ENCODE measurements at regions not wholly inside any gene's neighbourhood (a gene's known extent, or its start where the extent isn't known, plus 50 kb on each side); places are given as distances from the start of the nearest gene placed in this dataset.
"Not testable (repeated sequence)": the region's sequence is repeated elsewhere in the genome, so short reads cannot be mapped to it uniquely, and the experiment has no call there.

- H3K27me3 ChIP-seq: no peaks in the 10 kb centered on the region
- no peaks in the 10 kb centered on the region for H3K9me2 ChIP-seq (replicated peaks; ENCODE audit: insufficient read depth)
- no peaks in the 10 kb centered on the region for H3K79me2 ChIP-seq
- DNase-seq (ENCODE audit: low spot score): no peak
- H2AFZ ChIP-seq: no peak overlapping the region
- H3K4me2 ChIP-seq: no peak overlapping the region
- TF ChIP-seq, protein P1, sequence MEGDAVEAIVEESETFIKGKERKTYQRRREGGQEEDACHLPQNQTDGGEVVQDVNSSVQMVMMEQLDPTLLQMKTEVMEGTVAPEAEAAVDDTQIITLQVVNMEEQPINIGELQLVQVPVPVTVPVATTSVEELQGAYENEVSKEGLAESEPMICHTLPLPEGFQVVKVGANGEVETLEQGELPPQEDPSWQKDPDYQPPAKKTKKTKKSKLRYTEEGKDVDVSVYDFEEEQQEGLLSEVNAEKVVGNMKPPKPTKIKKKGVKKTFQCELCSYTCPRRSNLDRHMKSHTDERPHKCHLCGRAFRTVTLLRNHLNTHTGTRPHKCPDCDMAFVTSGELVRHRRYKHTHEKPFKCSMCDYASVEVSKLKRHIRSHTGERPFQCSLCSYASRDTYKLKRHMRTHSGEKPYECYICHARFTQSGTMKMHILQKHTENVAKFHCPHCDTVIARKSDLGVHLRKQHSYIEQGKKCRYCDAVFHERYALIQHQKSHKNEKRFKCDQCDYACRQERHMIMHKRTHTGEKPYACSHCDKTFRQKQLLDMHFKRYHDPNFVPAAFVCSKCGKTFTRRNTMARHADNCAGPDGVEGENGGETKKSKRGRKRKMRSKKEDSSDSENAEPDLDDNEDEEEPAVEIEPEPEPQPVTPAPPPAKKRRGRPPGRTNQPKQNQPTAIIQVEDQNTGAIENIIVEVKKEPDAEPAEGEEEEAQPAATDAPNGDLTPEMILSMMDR (IDR thresholded peaks at IDR 0.05; ENCODE audit: poor library complexity): no peak
- TF ChIP-seq EZH2phosphoT487 (IDR thresholded peaks at IDR 0.05; ENCODE audit: low read depth, severe bottlenecking, unreplicated experiment) (no peak), EZH2 (IDR thresholded peaks at IDR 0.05; ENCODE audit: borderline replicate concordance) (no peak)
- H4K20me1 ChIP-seq (ENCODE audit: insufficient read depth, poor library complexity, severe bottlenecking): no peaks in the 10 kb centered on the region
- 74% methylated on average over 1 of the region's 1 CpG for WGBS (ENCODE audit: low lambda C conversion rate, missing lambda C conversion rate)
- H3K36me3 ChIP-seq (replicated peaks; ENCODE audit: insufficient read depth, low read depth): no peaks in the 10 kb centered on the region
- H3K4me3 ChIP-seq: no peak overlapping the region
- no peaks in the 10 kb centered on the region for H3K9me3 ChIP-seq (ENCODE audit: low read depth)
- H3K4me1 ChIP-seq (ENCODE audit: insufficient read depth): no peaks in the 10 kb centered on the region
- H3K27ac ChIP-seq: no peak overlapping the region
Measured at GRCh38 chr12:30548203-30548602, 147.5 kb downstream of the IPO8 start.

DNA sequence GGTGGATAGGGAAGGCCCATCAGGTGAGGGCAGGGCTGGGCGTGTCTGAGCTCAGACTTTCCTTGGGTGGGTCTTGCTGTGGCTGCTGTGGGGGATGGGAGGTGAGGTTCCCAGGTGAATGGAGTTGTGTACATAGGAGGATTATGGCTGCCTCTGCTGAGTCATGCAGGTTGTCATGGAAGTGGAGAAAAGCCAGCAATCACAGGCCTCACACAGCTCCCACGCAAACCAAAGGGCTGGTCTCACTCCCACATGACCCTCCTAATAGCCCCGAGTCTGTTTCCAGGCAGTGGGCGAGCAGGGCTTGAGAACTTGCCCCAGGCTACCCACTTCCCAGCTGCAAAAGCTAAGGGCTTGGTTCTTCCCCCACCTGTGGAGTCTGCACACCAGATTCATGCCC is 149.5 kb downstream of the IPO8 start:
- Histone ChIP-seq H3K79me2 (no peaks in the 10 kb centered on the region), H3K36me3 (replicated peaks; ENCODE audit: insufficient read depth, low read depth) (no peaks in the 10 kb centered on the region), H3K4me3 (no peak overlapping the region), H3K4me2 (no peak overlapping the region), H3K9me3 (ENCODE audit: low read depth) (peaks cover 5% of the 10 kb centered on the region), H3K9me2 (replicated peaks; ENCODE audit: insufficient read depth) (no peaks in the 10 kb centered on the region), H3K4me1 (ENCODE audit: insufficient read depth) (no peaks in the 10 kb centered on the region), H4K20me1 (ENCODE audit: insufficient read depth, poor library complexity, severe bottlenecking) (no peaks in the 10 kb centered on the region), H3K27me3 (no peaks in the 10 kb centered on the region), H3K27ac (no peak overlapping the region), H2AFZ (no peak overlapping the region)
- no peak for TF ChIP-seq EZH2phosphoT487 (IDR thresholded peaks at IDR 0.05; ENCODE audit: low read depth, severe bottlenecking, unreplicated experiment)
- no peak for TF ChIP-seq EZH2 (IDR thresholded peaks at IDR 0.05; ENCODE audit: borderline replicate concordance)
- TF ChIP-seq, protein P1 (IDR thresholded peaks at IDR 0.05; ENCODE audit: poor library complexity): no peak
- no peak for DNase-seq (ENCODE audit: low spot score)
- WGBS (ENCODE audit: low lambda C conversion rate, missing lambda C conversion rate): 93% methylated on average over 4 of the region's 4 CpGs

DNA sequence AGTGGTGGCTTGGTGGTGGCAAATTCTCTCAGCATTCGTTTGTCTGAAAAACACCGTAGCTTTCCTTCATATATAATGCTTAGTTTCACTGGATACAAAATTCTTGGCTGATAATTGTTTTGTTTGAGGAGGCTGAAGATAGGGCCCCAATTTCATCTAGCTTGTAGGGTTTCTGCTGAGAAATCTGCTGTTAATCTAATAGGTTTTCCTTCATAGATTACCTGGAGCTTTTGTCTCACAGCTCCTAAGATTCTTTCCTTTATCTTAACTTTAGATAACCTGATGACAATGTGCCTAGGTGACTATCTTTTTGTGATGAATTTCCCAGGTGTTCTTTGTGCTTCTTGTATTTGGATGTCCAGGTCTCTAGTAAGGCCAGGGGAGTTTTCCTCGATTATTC is 151.0 kb downstream of the IPO8 start:
- not testable (repeated sequence) for H3K4me2 ChIP-seq; H4K20me1 ChIP-seq (ENCODE audit: insufficient read depth, poor library complexity, severe bottlenecking); H3K36me3 ChIP-seq (replicated peaks; ENCODE audit: insufficient read depth, low read depth); DNase-seq (ENCODE audit: low spot score); H3K9me2 ChIP-seq (replicated peaks; ENCODE audit: insufficient read depth); H3K27ac ChIP-seq; H3K9me3 ChIP-seq (ENCODE audit: low read depth); H2AFZ ChIP-seq; H3K4me1 ChIP-seq (ENCODE audit: insufficient read depth); H3K4me3 ChIP-seq; H3K79me2 ChIP-seq; H3K27me3 ChIP-seq
- 89% methylated on average over 3 of the region's 3 CpGs for WGBS (ENCODE audit: low lambda C conversion rate, missing lambda C conversion rate)

DNA sequence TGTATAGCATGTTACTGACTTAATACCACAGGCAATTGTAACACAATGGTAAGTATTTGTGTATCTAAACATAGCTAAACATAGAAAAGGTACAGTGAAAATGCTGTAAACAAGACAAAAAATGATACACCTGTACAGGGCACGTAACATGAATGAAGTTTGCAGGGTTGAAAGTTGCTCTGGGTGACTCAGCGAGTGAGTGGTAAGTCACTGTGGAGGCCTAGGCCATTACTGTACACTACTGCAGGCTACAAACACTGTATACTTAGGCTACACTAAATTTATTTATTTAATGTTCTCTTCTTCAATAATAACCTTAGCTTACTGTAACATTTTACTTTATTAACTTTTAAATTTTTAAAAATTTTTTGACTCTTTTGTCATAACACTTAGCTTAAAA is 158.4 kb downstream of the IPO8 start:
- H2AFZ ChIP-seq: no peak overlapping the region
- no peaks in the 10 kb centered on the region for H3K4me1 ChIP-seq (ENCODE audit: insufficient read depth)
- H3K9me3 ChIP-seq (ENCODE audit: low read depth): peaks cover 6% of the 10 kb centered on the region
- TF ChIP-seq EZH2phosphoT487 (IDR thresholded peaks at IDR 0.05; ENCODE audit: low read depth, severe bottlenecking, unreplicated experiment): no peak
- TF ChIP-seq, protein P1 (IDR thresholded peaks at IDR 0.05; ENCODE audit: poor library complexity): no peak
- TF ChIP-seq EZH2 (IDR thresholded peaks at IDR 0.05; ENCODE audit: borderline replicate concordance): no peak
- H3K27me3 ChIP-seq: no peaks in the 10 kb centered on the region
- no peak overlapping the region for H3K4me2 ChIP-seq
- DNase-seq (ENCODE audit: low spot score): no peak
- H4K20me1 ChIP-seq (ENCODE audit: insufficient read depth, poor library complexity, severe bottlenecking): no peaks in the 10 kb centered on the region
- 98% methylated on average over 2 of the region's 2 CpGs for WGBS (ENCODE audit: low lambda C conversion rate, missing lambda C conversion rate)
- no peak overlapping the region for H3K4me3 ChIP-seq
- H3K9me2 ChIP-seq (replicated peaks; ENCODE audit: insufficient read depth): no peaks in the 10 kb centered on the region
- no peaks in the 10 kb centered on the region for H3K79me2 ChIP-seq
- H3K36me3 ChIP-seq (replicated peaks; ENCODE audit: insufficient read depth, low read depth): no peaks in the 10 kb centered on the region
- no peak overlapping the region for H3K27ac ChIP-seq
